ENCODE measurements at regions not wholly inside any gene's neighbourhood (a gene's known extent, or its start where the extent isn't known, plus 50 kb on each side); places are given as distances from the start of the nearest gene placed in this dataset.

- Histone ChIP-seq H3K27me3 (replicated peaks in 1 of 4; ENCODE audit: control extremely low read depth in 1 of 4, control insufficient read depth in 3 of 4, insufficient read depth in 4 of 4, low read length in 3 of 4) (no peaks in the 10 kb centered on the region), H2AFZ (ENCODE audit: insufficient read depth, low read depth, low read length, poor library complexity, severe bottlenecking) (no peak overlapping the region), H3K79me2 (ENCODE audit: control insufficient read depth, insufficient read depth, low read length) (no peaks in the 10 kb centered on the region), H3K36me3 (replicated peaks in 1 of 2; ENCODE audit: control extremely low read depth in 1 of 2, control insufficient read depth in 1 of 2, extremely low read depth in 1 of 2, insufficient read depth in 2 of 2, low read length in 1 of 2) (no peaks in the 10 kb centered on the region), H3K9me3 (ENCODE audit: control extremely low read depth in 1 of 3, control insufficient read depth in 2 of 3, insufficient read depth in 1 of 3, low read length in 2 of 3) (peaks cover 0 to 4% (median 2%) of the 10 kb centered on the region in 3 donors), H3K4me2 (replicated peaks; ENCODE audit: low read depth, low read length, poor library complexity, severe bottlenecking) (no peak overlapping the region), H3K4me1 (ENCODE audit: control insufficient read depth in 2 of 2, insufficient read depth in 2 of 2, low read length in 2 of 2) (no peaks in the 10 kb centered on the region), H3K27ac (ENCODE audit: low read length in 2 of 2) (no peak overlapping the region), H3K4me3 (ENCODE audit: control extremely low read depth in 1 of 5, extremely low read depth in 1 of 5, insufficient read depth in 1 of 5, low read depth in 2 of 5, low read length in 4 of 5) (no peak overlapping the region), H4K20me1 (ENCODE audit: control insufficient read depth, insufficient read depth, low read length, poor library complexity, severe bottlenecking) (no peaks in the 10 kb centered on the region), H3K9ac (ENCODE audit: low read length) (no peak overlapping the region)
- intact Hi-C loops (cut with micrococcal nuclease): no loop called here
- no peak overlapping the region for H3K4me3 Mint-ChIP-seq
- no peaks in the 10 kb centered on the region for H3K27me3 Mint-ChIP-seq
- no peak for ATAC-seq (ENCODE audit: low read depth)
- no peak overlapping the region for H3K27ac Mint-ChIP-seq
- H3K4me1 Mint-ChIP-seq: no peaks in the 10 kb centered on the region
- DNase-seq: no peak
- ChIA-PET POLR2A (no interaction called here), CTCF (no interaction called here)
- peaks cover 4% of the 10 kb centered on the region for H3K9me3 Mint-ChIP-seq (ENCODE audit: insufficient read depth)
- TF ChIP-seq EZH2 (IDR thresholded peaks at IDR 0.05; ENCODE audit: borderline replicate concordance, insufficient read depth, low read depth, low read length, poor library complexity, severe bottlenecking): no peak
- TF ChIP-seq, protein P1, sequence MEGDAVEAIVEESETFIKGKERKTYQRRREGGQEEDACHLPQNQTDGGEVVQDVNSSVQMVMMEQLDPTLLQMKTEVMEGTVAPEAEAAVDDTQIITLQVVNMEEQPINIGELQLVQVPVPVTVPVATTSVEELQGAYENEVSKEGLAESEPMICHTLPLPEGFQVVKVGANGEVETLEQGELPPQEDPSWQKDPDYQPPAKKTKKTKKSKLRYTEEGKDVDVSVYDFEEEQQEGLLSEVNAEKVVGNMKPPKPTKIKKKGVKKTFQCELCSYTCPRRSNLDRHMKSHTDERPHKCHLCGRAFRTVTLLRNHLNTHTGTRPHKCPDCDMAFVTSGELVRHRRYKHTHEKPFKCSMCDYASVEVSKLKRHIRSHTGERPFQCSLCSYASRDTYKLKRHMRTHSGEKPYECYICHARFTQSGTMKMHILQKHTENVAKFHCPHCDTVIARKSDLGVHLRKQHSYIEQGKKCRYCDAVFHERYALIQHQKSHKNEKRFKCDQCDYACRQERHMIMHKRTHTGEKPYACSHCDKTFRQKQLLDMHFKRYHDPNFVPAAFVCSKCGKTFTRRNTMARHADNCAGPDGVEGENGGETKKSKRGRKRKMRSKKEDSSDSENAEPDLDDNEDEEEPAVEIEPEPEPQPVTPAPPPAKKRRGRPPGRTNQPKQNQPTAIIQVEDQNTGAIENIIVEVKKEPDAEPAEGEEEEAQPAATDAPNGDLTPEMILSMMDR (IDR thresholded peaks at IDR 0.05): no peak
Measured at GRCh38 chr11:95345651-95346050, 114.6 kb upstream of the SESN3 start.

DNA sequence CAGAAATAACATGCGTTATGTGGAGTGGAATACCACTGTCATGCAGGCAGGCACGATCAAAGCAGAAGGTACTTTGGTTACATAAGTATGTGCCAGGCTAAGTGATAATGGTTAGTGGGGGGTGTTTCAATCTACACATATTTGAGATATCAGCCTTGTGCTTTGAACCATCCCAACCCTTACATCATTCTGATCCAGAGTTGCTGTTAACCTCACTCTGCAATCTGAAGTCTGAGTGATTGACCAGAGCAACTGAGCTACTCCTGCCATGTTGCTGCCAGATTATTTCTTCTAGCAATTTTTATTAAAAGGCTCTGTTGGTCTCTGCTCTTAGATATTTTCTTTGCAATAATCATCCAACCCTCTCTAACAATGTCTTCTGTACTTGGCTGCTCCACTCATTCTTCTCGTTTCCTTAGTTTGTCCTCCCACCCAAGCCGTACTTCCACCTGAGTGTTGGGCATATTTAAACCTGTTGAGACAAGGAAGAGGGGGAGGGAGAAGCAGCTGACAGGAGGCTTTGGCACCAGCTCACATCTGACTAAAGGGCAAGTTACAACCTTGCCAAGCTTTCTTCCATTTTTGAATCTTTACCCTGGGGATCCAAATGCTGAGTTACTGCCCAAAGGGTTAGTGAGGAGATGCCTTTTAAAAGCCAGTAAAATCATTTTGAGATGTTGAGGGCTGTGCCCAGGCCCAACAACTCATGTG, 114.1 kb upstream of the SESN3 start:
- H3K27ac ChIP-seq (ENCODE audit: low read length in 2 of 2): no peak overlapping the region
- H3K4me3 Mint-ChIP-seq: no peak overlapping the region
- no peak overlapping the region for H3K27ac Mint-ChIP-seq
- H3K9ac ChIP-seq (ENCODE audit: low read length): no peak overlapping the region
- ChIA-PET CTCF (no interaction called here), POLR2A (no interaction called here)
- intact Hi-C loops (cut with micrococcal nuclease): no loop called here
- H3K9me3 Mint-ChIP-seq (ENCODE audit: insufficient read depth): peaks cover 4% of the 10 kb centered on the region
- H3K4me1 ChIP-seq (ENCODE audit: control insufficient read depth in 2 of 2, insufficient read depth in 2 of 2, low read length in 2 of 2): no peaks in the 10 kb centered on the region
- ATAC-seq (ENCODE audit: low read depth): no peak
- no peak overlapping the region for H3K4me2 ChIP-seq (replicated peaks; ENCODE audit: low read depth, low read length, poor library complexity, severe bottlenecking)
- H3K9me3 ChIP-seq (ENCODE audit: control extremely low read depth in 1 of 3, control insufficient read depth in 2 of 3, insufficient read depth in 1 of 3, low read length in 2 of 3): peaks cover 0 to 4% (median 2%) of the 10 kb centered on the region in 3 donors
- H3K79me2 ChIP-seq (ENCODE audit: control insufficient read depth, insufficient read depth, low read length): no peaks in the 10 kb centered on the region
- H4K20me1 ChIP-seq (ENCODE audit: control insufficient read depth, insufficient read depth, low read length, poor library complexity, severe bottlenecking): no peaks in the 10 kb centered on the region
- H3K27me3 ChIP-seq (replicated peaks in 1 of 4; ENCODE audit: control extremely low read depth in 1 of 4, control insufficient read depth in 3 of 4, insufficient read depth in 4 of 4, low read length in 3 of 4): no peaks in the 10 kb centered on the region
- H3K27me3 Mint-ChIP-seq: no peaks in the 10 kb centered on the region
- no peak for DNase-seq
- H3K36me3 ChIP-seq (replicated peaks in 1 of 2; ENCODE audit: control extremely low read depth in 1 of 2, control insufficient read depth in 1 of 2, extremely low read depth in 1 of 2, insufficient read depth in 2 of 2, low read length in 1 of 2): no peaks in the 10 kb centered on the region
- H3K4me1 Mint-ChIP-seq: no peaks in the 10 kb centered on the region
- WGBS (ENCODE audit: insufficient coverage): no CpG with 5 or more reads among the region's 4 CpGs
- TF ChIP-seq, protein P1 (IDR thresholded peaks at IDR 0.05): no peak
- no peak for TF ChIP-seq EZH2 (IDR thresholded peaks at IDR 0.05; ENCODE audit: borderline replicate concordance, insufficient read depth, low read depth, low read length, poor library complexity, severe bottlenecking)
- H2AFZ ChIP-seq (ENCODE audit: insufficient read depth, low read depth, low read length, poor library complexity, severe bottlenecking): no peak overlapping the region
- H3K4me3 ChIP-seq (ENCODE audit: control extremely low read depth in 1 of 5, extremely low read depth in 1 of 5, insufficient read depth in 1 of 5, low read depth in 2 of 5, low read length in 4 of 5): no peak overlapping the region

Data from B cell (primary cell).